ENCODE measurements at regions not wholly inside any gene's neighbourhood (a gene's known extent, or its start where the extent isn't known, plus 50 kb on each side); places are given as distances from the start of the nearest gene placed in this dataset.
A peak's percentile ranks its signal among the peaks of the same experiment; 100 is the strongest.

DNA sequence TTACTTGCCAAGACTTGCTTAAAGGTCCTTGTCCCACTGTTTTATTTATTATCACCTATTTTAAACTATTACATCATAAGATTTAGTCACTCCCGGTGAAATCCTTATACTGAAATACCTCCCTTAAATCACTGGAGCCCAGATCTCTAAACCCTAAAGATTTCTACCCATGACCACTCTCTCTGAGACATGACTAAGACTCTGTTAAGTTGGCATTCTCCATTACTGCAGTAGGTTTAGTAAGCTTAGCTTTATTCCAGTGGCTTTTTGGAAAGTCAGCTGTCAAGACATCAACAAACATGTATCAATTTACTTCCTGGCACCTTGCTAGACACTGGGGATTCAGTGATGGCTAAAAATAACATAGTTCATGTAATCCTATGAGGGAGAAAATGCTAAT is 874.2 kb downstream of the KCNMA1 start:
- no peak for DNase-seq (ENCODE audit: extremely low read depth, low read depth)
- TF ChIP-seq, protein P1, sequence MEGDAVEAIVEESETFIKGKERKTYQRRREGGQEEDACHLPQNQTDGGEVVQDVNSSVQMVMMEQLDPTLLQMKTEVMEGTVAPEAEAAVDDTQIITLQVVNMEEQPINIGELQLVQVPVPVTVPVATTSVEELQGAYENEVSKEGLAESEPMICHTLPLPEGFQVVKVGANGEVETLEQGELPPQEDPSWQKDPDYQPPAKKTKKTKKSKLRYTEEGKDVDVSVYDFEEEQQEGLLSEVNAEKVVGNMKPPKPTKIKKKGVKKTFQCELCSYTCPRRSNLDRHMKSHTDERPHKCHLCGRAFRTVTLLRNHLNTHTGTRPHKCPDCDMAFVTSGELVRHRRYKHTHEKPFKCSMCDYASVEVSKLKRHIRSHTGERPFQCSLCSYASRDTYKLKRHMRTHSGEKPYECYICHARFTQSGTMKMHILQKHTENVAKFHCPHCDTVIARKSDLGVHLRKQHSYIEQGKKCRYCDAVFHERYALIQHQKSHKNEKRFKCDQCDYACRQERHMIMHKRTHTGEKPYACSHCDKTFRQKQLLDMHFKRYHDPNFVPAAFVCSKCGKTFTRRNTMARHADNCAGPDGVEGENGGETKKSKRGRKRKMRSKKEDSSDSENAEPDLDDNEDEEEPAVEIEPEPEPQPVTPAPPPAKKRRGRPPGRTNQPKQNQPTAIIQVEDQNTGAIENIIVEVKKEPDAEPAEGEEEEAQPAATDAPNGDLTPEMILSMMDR (IDR thresholded peaks at IDR 0.05; ENCODE audit: low read depth, low read length) = no peak

DNA sequence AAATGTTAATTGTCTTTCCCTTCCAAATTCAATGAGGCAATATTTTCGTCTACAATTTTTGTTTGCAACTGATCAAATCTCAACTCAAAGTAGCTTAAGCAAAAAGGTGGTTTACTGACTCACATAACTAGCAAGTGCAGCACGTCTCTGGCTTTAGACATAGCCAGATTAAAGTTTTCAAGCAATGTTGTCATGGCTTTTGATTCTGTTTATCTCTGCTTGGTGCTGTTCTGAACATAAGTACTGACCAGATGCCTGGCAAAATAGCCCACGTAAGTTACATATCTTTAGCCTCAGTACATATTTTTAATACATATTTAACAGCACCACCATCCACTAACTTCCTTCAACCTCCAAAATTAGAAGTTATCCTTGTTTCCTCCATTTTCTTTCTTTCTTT is 877.9 kb downstream of the KCNMA1 start:
- no peak for DNase-seq (ENCODE audit: extremely low read depth, low read depth)
- TF ChIP-seq, protein P1 (IDR thresholded peaks at IDR 0.05; ENCODE audit: low read depth, low read length) = no peak

DNA sequence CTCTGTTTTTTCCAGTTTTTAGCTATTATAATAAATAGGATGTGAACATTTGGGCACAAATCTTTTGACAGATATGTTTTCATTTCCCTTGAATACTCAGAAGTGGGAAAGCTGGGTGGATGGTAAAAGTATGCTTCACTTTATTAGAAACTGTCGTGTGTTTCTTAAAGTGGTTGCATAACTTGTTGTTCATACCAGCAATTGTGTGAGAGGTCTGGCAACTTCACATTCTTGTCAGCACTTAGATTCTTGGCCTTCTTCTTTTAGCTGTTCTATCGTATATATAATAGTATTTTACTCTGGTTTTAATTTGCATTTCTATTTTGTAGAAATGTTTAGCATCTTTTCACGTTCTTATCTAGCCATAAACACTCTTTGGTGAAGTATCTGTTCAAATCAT is 894.4 kb downstream of the KCNMA1 start:
- TF ChIP-seq, protein P1 (IDR thresholded peaks at IDR 0.05; ENCODE audit: low read depth, low read length) = no peak
- no peak for DNase-seq (ENCODE audit: extremely low read depth, low read depth)

DNA sequence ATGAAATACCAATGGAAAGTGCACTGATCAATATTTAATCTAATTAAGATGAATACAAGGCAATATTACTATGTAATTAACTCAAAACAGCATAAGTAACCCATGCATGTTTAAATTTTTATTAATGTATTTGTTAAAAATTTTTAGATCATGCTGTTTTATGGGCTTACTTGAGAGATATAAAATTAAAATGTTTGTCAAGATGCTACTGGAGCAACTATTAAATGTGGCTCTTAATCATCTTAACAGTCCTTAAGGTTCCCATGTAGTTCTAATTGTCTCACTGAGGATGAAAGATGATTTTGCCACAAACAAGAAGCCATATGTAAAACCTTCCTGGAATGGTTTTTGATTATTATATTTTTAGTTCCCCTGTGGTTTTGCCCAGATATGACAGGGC is 897.1 kb downstream of the KCNMA1 start:
- TF ChIP-seq, protein P1 (IDR thresholded peaks at IDR 0.05; ENCODE audit: low read depth, low read length) = no peak
- DNase-seq (ENCODE audit: extremely low read depth, low read depth) = no peak

DNA sequence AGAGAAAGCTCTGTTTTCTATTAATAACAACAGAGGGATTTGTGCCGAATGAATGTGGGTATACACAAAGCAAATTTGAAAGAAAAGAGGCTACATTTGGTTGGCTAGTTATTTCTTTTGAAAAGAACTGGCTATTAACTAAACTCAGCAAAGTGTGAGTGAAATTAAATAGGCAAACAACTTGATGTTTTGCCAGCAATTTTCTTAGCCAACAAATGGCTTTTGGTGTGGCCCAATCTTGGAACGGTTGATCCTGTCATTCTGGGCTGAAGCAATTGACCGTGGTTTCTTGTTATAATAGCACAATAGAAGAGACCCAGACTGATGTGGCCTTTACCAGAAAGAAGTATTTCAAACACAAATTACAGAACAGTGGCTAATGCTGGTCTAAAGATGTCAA is 898.6 kb downstream of the KCNMA1 start:
- no peak for DNase-seq (ENCODE audit: extremely low read depth, low read depth)
- TF ChIP-seq, protein P1 (IDR thresholded peaks at IDR 0.05; ENCODE audit: low read depth, low read length) = no peak

DNA sequence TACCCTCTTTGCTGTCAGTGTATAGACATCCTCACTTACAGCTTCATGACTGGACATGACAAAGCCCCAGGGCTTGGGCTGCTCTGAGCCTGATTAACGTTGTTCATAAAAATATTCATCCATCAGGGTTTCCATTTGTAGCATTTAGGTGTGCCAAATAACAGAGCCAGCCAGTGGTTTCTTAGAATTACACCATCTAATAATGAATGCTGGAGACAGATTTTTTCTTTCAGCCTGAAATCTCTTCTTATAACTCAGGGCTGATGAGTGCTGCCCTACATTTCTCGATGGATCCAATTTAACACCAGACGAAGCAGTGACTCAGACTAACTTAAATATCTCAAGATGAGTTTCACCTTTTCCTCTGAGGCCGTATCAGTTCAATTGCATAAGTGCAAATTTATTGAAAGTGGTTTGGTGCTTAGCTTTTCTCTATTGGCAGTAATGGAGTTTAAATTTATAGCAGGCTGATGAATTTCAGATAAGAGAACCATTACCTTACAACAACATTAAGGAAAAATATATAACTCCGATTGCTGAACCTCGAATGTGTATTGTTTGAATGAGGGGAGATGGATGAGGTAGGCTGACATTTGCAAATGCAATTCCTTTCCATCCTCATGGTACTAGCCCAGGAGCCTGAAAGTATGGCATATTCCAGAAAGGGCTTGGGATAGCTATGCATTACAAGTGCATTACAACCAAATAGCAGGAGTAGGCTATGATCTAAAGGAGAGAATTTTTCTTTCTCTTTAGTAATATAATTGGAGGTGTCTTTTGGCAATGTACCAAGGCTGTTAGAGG is 900.6 kb downstream of the KCNMA1 start:
- TF ChIP-seq, protein P1 (IDR thresholded peaks at IDR 0.05; ENCODE audit: low read depth, low read length) = no peak

DNA sequence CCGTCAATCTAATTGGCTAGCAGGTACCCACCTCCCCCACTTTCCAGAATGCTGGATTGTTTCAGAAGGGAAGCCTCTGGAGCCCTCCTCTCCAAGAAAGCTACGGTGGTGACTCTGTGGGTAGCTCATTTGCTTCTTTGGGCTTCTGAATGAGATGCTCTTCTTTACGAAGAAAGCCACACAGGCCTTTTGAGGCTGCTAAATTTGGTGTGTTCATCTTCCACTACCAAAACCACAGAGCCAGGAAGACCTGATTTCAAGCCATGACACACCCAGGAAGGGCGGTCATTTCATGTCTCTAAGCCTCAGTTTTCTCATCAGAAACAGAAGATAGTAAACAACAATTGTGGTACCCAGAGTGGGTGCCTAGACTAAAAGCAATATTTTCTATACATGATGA is 901.2 kb downstream of the KCNMA1 start:
- TF ChIP-seq, protein P1 (IDR thresholded peaks at IDR 0.05; ENCODE audit: low read depth, low read length) = no peak
- DNase-seq (ENCODE audit: extremely low read depth, low read depth) = no peak

More for the DNA sequence above, 900.6 kb downstream of the KCNMA1 start:
- peak; percentile 8 for DNase-seq (ENCODE audit: extremely low read depth, low read depth)

All from AG09319 (cell line).